Stimulated activated CD4-positive, alpha-beta T cell treated with anti-CD3 and anti-CD28 coated beads, Interleukin-4, amount 100 ng/mL, for 24 hours (primary cell): ENCODE measurements at regions not wholly inside any gene's neighbourhood (a gene's known extent, or its start where the extent isn't known, plus 50 kb on each side); places are given as distances from the start of the nearest gene placed in this dataset.
"Not testable (repeated sequence)": the region's sequence is repeated elsewhere in the genome, so short reads cannot be mapped to it uniquely, and the experiment has no call there.

Source experiments
- DNase-seq: peaks from one replicate; pipeline ENCODE4 v3.0.0-alpha.2; 2020

DNA sequence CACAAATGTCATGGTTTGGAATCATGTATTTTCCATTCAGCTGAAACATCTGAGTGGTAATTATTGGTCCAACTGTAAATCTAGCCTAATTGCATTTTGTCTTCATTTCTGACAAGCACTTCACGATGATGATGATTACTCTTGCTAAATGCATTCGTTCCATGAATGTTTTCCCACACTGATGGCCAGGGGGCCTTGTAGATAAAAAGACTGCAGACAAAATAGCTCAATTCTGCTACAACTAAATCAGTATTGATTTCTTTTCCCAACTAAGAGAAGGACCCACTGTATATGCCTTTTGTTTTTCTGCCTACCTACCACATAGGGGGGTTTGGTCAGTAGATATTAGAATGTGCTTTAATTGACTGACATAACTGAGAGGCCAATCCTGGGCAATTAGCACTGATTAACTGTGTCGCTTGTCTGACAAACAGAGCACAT, 1351.3 kb upstream of the NUDT12 start:
- no peak for DNase-seq

DNA sequence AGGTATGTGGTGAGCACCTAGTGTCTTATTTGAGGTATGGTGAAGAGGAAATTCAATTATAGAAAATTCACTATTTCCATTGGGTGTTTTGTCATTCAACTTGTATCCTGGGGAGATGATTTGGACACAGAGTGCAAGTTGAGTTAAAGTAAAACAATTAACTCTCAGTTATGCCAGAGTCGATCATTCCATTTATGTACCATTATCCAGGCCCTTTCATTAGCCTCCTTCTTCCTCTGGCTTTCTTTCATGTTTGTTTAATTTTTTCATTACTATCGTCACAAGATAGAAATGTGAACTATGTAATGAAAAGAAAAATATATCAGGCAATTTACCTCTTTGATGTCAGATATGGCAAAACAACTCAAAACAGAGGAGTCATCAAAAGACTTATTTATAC, 1347.2 kb upstream of the NUDT12 start:
- DNase-seq = no peak

- no peak for DNase-seq
Measured at GRCh38 chr5:104904561-104904960, 1342.0 kb upstream of the NUDT12 start.

GRCh38 chr5:104903941-104904340, 1341.4 kb upstream of the NUDT12 start:
- no peak for DNase-seq

- DNase-seq = no peak
Measured at GRCh38 chr5:104891596-104891995, 1329.0 kb upstream of the NUDT12 start.

DNA sequence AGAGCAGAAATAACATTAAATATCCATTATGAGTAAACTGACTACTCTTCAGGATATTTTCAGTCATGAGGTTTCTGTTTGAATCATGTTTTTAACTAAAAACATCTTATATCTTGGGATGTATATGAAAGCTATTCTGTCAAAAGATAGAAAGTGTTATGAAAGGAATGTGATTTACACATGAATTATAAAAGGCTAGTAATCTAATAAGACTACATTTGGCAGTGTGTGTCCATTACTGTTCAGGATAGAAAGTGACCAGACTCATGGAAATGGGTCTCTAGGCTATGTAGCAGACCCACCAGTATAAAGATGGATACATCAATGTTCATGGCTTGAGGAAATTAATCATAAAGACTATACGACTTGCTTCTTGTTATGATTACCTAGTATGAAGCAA, 1328.2 kb upstream of the NUDT12 start:
- no peak for DNase-seq

DNA sequence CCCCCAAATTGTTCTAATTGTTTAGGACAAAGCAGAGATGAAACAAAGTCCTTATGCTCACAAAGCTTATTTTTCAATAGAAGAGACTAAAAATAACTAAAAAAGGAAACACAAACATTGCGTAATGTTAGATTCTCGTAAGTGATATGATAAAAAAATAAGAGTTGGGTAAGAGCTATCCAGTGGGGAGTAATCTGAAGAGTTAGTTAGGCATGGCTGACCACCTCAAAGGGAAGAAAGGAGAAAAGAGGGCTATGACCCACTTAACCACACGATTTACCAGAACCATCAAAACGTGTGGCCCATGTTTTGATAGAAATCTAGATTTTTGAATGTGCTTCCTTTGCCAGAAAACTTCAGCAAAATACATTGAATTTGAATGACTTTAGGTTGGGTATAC, 1296.8 kb upstream of the NUDT12 start:
- no peak for DNase-seq

GRCh38 chr5:104852099-104852498, 1289.5 kb upstream of the NUDT12 start:
- DNase-seq = not testable (repeated sequence)

- DNase-seq = no peak
Measured at GRCh38 chr5:104845541-104845940, 1283.0 kb upstream of the NUDT12 start.

GRCh38 chr5:104843822-104844221, 1281.2 kb upstream of the NUDT12 start:
- no peak for DNase-seq

DNA sequence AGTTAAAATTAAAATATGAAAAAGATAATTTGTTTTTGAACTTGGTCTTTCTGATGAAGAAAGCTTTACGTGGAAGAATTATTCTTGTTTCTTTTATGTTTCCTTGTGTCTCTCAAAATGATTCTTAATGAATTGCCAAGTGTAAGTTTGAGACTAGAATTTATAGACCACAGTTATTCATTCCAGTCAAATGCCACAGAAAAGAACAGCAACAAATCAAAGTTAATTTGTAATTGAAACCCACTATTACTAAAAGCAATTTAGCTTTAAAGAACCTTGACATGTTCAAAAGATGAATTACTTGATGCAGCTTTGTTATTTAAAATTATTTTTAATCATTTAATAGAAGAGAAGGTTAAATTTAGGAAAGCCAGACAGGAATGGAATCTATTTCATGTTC, 1277.7 kb upstream of the NUDT12 start:
- DNase-seq = no peak

DNA sequence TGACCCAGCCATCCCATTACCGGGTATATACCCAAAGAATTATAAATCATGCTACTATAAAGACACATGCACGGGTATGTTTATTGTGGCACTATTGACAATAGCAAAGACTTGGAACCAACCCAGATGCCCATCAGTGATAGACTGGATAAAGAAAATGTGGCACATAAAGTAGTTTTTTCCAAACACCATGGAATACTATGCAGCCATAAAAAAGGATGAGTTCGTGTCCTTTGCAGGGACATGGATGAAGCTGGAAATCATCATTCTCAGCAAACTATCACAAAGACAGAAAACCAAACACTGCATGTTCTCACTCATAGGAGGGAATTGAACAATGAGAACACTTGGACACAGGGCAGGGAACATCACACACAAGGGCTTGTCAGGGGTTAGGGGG, 1268.9 kb upstream of the NUDT12 start:
- not testable (repeated sequence) for DNase-seq

DNA sequence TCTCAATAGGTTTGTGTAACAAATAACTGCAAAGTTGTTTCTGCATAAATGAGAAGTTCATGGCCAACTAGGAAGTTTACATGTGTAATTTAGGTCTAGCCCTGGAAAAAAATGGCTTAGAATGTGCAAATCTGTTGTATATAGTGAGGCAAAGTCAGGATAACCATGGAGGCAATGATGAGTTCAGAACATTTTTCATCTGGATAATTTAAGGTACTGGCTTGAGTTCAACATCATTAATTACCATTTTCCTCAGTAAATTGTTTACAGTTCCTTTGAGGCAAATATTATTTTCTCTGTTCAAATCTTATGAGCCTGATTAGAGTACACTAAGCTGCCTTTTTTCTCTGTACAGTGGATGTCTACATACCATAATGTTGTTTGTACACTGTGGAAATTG, 1259.0 kb upstream of the NUDT12 start:
- no peak for DNase-seq

DNA sequence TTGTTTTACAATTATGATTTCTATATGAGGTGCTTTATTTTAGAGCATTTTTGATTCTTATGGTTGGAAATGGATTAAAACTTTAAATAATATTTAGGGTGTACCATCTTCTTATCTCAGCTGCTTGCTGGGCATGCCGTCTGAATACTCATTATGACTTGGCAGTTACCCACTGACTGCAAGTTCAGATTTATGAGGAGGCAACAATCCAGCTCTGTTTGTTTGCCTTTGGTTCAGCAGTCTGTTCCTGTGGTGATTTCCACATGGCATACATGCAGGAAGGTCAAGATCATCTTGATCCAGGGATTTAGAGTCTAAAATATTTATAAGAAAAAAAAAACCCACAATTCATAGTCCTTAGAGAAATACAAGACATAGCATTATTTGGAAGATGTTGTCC, 1254.5 kb upstream of the NUDT12 start:
- no peak for DNase-seq

DNA sequence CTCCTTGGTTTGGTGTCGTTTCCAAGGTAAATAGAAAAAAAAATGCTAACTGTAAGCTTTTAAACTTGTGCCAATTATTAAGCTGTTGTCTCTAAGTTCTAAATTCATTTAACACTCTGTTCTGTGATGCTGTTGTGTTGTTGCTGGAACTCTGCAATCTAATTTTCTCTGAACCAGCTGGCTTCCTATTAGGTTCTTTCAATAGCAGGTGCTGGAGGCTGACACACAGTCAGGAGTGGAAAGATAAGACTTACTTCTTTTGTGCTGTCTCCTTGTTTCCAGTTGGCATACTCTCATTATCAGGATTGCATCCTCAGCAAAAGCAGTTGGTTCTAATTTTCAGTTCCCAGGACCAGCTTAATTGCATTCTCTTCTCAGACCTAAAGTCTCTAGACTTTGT, 1252.6 kb upstream of the NUDT12 start:
- no peak for DNase-seq

DNA sequence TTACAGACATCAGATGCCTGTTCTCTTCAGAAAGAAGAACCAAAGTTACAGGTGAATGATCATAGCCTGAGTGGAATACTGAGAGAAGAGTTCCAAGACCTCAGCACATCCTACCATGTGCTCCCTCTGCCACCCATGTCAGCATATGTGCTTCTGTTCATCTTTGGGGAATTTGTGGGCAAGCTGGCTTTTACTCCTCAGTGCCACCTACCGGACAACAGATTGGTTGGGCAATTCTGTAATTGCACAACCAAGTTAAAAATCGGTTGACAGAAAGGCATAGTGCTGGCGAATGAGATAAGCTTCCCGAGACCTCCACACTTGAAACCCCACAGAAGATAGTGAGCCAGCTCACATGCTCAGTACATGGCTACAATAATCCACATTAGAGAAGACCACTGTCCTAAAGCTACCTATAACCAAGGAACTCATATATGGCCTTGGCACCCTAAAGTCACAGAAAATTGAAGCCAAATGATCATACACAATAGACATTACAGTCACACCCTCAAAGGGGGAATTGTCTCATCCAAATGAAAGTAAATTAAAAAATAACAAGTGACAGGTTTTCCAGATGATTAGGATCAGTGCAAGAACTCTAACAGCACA, 1238.0 kb upstream of the NUDT12 start:
- no peak for DNase-seq

GRCh38 chr5:104793755-104794080, 1231.1 kb upstream of the NUDT12 start:
- no peak for DNase-seq

- DNase-seq = no peak
Measured at GRCh38 chr5:104793031-104793754, 1230.6 kb upstream of the NUDT12 start.

DNA sequence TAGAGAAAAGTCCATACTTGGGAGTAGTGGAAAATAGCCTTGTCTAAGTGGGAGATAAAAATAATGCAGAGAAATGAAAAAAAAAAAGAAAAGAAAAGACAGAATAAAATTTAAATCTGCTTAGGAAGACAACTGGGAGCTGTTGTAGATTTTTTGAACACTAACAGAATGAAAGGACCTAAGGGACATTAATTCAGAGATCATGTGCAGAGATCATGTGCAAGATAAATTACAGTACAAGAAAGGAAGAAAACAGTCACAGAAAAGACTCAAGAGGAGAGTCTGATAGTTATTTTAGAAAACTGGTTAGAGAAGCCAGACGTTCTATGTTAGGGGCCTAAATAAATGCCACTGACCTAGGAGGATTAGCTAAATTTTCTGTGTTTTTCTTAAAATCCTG, 1226.8 kb upstream of the NUDT12 start:
- no peak for DNase-seq

- DNase-seq = no peak
Measured at GRCh38 chr5:104785097-104785496, 1222.5 kb upstream of the NUDT12 start.

- no peak for DNase-seq
Measured at GRCh38 chr5:104774372-104774771, 1211.8 kb upstream of the NUDT12 start.

DNA sequence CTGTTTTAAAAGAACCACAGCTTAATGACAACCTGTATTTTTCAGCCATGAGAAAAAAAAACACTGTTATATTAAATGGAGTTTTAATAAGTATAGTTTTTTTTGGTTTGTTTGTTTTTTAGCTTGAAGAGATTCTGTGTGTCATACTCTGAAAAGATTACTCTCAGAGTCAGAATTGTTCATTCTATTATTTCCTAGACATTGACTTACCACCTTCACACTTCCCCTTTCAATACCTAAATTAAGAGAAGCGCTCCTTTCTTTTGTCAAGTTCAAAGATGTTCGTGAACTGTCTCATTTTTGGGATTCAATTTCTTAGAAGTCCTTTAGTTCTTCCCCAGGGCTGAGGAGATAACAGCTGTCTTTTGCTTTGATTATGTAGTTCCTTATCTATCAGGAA, 1201.6 kb upstream of the NUDT12 start:
- DNase-seq = no peak

GRCh38 chr5:104763216-104763615, 1200.6 kb upstream of the NUDT12 start:
- no peak for DNase-seq

GRCh38 chr5:104757915-104758314, 1195.3 kb upstream of the NUDT12 start:
- no peak for DNase-seq

GRCh38 chr5:104755806-104756205, 1193.2 kb upstream of the NUDT12 start:
- DNase-seq = no peak
